Endodermal cell (in vitro differentiated cells): ENCODE measurements at regions not wholly inside any gene's neighbourhood (a gene's known extent, or its start where the extent isn't known, plus 50 kb on each side); places are given as distances from the start of the nearest gene placed in this dataset.

Source experiments
- DNase-seq: peaks from one replicate; pipeline ENCODE4 v3.0.0-alpha.2; 2017
- H3K27ac ChIP-seq: 2 replicates; pipeline ENCODE4 v1.5.1; 2013; ENCODE audit warnings: mild to moderate bottlenecking, low read depth, low read length, moderate library complexity
- H3K27me3 ChIP-seq: 2 replicates; pipeline ENCODE4 v1.6.1; 2013; ENCODE audit warnings: mild to moderate bottlenecking, low read length, moderate library complexity; ENCODE audit not compliant: insufficient read depth, control insufficient read depth, poor library complexity, severe bottlenecking
- H3K36me3 ChIP-seq: 2 replicates; pipeline ENCODE4 v1.7.0; 2013; ENCODE audit warnings: mild to moderate bottlenecking, low read length, moderate library complexity; ENCODE audit not compliant: control insufficient read depth, insufficient read depth
- H3K4me1 ChIP-seq: one replicate; pipeline ENCODE4 v1.7.0; 2013; ENCODE audit warnings: low read length; ENCODE audit not compliant: control insufficient read depth, insufficient read depth
- H3K4me3 ChIP-seq: 2 replicates; pipeline ENCODE4 v1.5.1; 2013; ENCODE audit warnings: mild to moderate bottlenecking, low read length, moderate library complexity
- H3K9ac ChIP-seq: 2 replicates; pipeline ENCODE4 v1.6.1; 2013; ENCODE audit warnings: mild to moderate bottlenecking, low read length, moderate library complexity; ENCODE audit not compliant: poor library complexity, severe bottlenecking; ENCODE audit errors: extremely low read depth
- H3K9me3 ChIP-seq: 2 replicates; pipeline ENCODE4 v1.6.1; 2013; ENCODE audit warnings: mild to moderate bottlenecking, low read length, moderate library complexity; ENCODE audit not compliant: control insufficient read depth
- H3K27ac Mint-ChIP-seq: 2 replicates; pipeline ENCODE4 v1.8.0; 2020; ENCODE audit warnings: mixed read lengths
- H3K27me3 Mint-ChIP-seq: 2 replicates; pipeline ENCODE4 v1.8.0; 2021; ENCODE audit warnings: mild to moderate bottlenecking, mixed read lengths; ENCODE audit not compliant: insufficient read depth
- H3K36me3 Mint-ChIP-seq: 2 replicates; pipeline ENCODE4 v1.8.0; 2020; ENCODE audit warnings: low read depth, mixed read lengths
- H3K4me1 Mint-ChIP-seq: 2 replicates; pipeline ENCODE4 v1.8.0; 2020; ENCODE audit warnings: mixed read lengths
- H3K4me3 Mint-ChIP-seq: 2 replicates; pipeline ENCODE4 v1.8.0; 2020; ENCODE audit warnings: mild to moderate bottlenecking, moderate library complexity, mixed read lengths
- H3K9me3 Mint-ChIP-seq: 2 replicates; pipeline ENCODE4 v1.8.0; 2020; ENCODE audit warnings: mild to moderate bottlenecking, mixed read lengths
- WGBS, 2 experiments: methylation state at CpG; one replicate each; pipeline versions ENCODE4 v1.1.5 to v1.1.7; 2013; ENCODE audit warnings: missing lambda C conversion rate in 2 of 2, mixed read lengths in 1 of 2; ENCODE audit not compliant: insufficient coverage in 1 of 2, insufficient read length in 1 of 2; 5-methylcytosine and 5-hydroxymethylcytosine counted together
- TF ChIP-seq, protein P1 (sequence below): fragments of 200-600 bp; sonication (generic); conservative IDR thresholded peaks from 2 replicates; pipeline ENCODE4 v1.5.0; 2021; ENCODE audit warnings: antibody characterized with exemption, mild to moderate bottlenecking

DNA sequence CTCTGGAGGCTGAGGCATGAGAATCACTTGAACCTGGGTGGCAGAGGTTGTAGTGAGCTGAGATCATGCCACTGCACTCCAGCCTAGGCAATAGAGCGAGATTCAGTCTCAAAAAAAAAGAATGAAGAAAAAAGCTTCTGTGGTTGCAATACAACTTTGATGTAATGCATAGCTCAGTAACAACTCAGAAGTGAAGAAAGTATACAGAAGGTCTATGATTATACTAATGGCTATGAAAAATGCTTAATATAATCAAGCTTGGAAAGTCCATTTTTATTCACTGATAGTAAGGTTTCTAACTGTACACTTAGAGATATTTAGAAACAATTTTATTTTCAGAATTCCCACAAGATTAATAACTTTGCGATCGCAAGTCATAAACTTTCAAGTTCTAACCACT lies 88.2 kb upstream of the FRMD6 start:
- Histone ChIP-seq H3K36me3 (no peaks in the 10 kb centered on the region), H3K4me3 (no peak overlapping the region), H3K4me1 (no peaks in the 10 kb centered on the region), H3K27me3 (no peaks in the 10 kb centered on the region), H3K9me3 (no peaks in the 10 kb centered on the region), H3K9ac (no peak overlapping the region), H3K27ac (no peak overlapping the region)
- WGBS, 2 experiments = 97 to 100% methylated on average over 3 of the region's 3 CpGs
- Mint-ChIP-seq H3K27me3 (peaks cover 2% of the 10 kb centered on the region), H3K4me1 (peaks cover 8% of the 10 kb centered on the region), H3K36me3 (no peaks in the 10 kb centered on the region), H3K4me3 (no peak overlapping the region), H3K9me3 (peaks cover 2% of the 10 kb centered on the region), H3K27ac (no peak overlapping the region)
- no peak for DNase-seq
- TF ChIP-seq, protein P1, sequence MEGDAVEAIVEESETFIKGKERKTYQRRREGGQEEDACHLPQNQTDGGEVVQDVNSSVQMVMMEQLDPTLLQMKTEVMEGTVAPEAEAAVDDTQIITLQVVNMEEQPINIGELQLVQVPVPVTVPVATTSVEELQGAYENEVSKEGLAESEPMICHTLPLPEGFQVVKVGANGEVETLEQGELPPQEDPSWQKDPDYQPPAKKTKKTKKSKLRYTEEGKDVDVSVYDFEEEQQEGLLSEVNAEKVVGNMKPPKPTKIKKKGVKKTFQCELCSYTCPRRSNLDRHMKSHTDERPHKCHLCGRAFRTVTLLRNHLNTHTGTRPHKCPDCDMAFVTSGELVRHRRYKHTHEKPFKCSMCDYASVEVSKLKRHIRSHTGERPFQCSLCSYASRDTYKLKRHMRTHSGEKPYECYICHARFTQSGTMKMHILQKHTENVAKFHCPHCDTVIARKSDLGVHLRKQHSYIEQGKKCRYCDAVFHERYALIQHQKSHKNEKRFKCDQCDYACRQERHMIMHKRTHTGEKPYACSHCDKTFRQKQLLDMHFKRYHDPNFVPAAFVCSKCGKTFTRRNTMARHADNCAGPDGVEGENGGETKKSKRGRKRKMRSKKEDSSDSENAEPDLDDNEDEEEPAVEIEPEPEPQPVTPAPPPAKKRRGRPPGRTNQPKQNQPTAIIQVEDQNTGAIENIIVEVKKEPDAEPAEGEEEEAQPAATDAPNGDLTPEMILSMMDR = no peak

DNA sequence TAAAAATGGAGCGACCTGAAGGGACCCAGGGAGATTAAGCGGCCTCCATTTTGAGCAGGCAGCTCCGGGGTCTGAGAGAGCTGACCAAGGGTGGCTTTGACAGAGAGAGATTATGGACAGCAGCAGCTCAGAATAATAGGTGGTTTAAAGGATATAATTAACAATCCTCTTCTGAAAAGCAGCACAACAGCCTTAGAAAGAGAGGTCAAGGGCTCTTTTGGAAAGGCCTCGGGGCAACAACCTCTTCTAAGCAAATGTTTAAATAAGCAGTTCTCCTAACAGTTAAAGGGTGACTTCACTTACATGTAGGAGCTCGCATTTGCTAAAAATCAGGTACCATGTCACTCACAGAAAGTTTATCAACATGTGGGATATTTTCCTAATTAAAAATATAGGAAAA lies 87.2 kb upstream of the FRMD6 start:
- Mint-ChIP-seq H3K36me3 (no peaks in the 10 kb centered on the region), H3K27ac (no peak overlapping the region), H3K27me3 (peaks cover 2% of the 10 kb centered on the region), H3K4me1 (peaks cover 8% of the 10 kb centered on the region), H3K4me3 (no peak overlapping the region), H3K9me3 (peaks cover 2% of the 10 kb centered on the region)
- no peak for DNase-seq
- Histone ChIP-seq H3K27ac (no peak overlapping the region), H3K4me3 (no peak overlapping the region), H3K36me3 (no peaks in the 10 kb centered on the region), H3K9ac (no peak overlapping the region), H3K9me3 (no peaks in the 10 kb centered on the region), H3K27me3 (no peaks in the 10 kb centered on the region), H3K4me1 (no peaks in the 10 kb centered on the region)
- TF ChIP-seq, protein P1 = no peak
- 91% methylated on average over 5 of the region's 5 CpGs; no CpG with 5 or more reads in 1 of the 2 experiments for WGBS, 2 experiments

DNA sequence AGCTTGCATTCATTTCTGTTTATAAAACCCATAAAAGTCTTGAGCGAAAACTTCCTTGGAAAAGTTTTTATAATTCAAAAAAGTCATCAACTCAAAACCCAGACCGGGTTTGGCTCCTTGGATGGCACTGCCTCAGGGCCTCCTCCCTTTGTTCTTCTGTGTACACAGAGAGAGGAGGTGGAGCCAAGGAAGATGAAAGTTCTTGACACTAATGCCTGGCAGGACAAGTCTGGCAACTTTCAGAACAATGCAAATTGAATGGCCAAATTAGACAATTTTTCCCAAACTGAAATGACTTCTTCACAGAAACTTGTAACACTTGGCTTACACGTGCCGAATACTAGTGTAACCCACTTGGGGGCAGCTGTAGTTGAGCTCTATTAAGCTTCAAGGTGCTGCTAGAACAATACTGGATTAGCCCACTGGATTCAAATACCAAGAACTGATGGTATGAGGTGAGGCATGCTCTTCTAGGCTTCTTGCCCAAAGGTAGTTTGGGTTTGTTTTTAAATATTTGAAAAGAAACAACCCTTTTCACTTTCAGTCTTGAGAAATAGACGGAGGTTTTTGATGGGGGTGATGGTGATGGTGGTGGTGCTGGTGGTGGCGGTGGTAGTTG lies 86.6 kb upstream of the FRMD6 start:
- no peaks in the 10 kb centered on the region for H3K36me3 ChIP-seq
- Mint-ChIP-seq H3K36me3 (no peaks in the 10 kb centered on the region), H3K27ac (no peak overlapping the region), H3K4me1 (peaks cover 8% of the 10 kb centered on the region), H3K27me3 (peaks cover 2% of the 10 kb centered on the region), H3K4me3 (no peak overlapping the region), H3K9me3 (peaks cover 2% of the 10 kb centered on the region)
- H3K4me1 ChIP-seq = no peaks in the 10 kb centered on the region
- DNase-seq = no peak
- WGBS, 2 experiments = 87 to 89% methylated on average over 3 to 5 of the region's 6 CpGs
- TF ChIP-seq, protein P1 = no peak
- no peaks in the 10 kb centered on the region for H3K9me3 ChIP-seq
- no peaks in the 10 kb centered on the region for H3K27me3 ChIP-seq
- H3K9ac ChIP-seq = no peak overlapping the region
- H3K27ac ChIP-seq = no peak overlapping the region
- H3K4me3 ChIP-seq = no peak overlapping the region
